ENCODE measurements at regions not wholly inside any gene's neighbourhood (a gene's known extent, or its start where the extent isn't known, plus 50 kb on each side); places are given as distances from the start of the nearest gene placed in this dataset.
"Not testable (repeated sequence)": the region's sequence is repeated elsewhere in the genome, so short reads cannot be mapped to it uniquely, and the experiment has no call there.

DNA sequence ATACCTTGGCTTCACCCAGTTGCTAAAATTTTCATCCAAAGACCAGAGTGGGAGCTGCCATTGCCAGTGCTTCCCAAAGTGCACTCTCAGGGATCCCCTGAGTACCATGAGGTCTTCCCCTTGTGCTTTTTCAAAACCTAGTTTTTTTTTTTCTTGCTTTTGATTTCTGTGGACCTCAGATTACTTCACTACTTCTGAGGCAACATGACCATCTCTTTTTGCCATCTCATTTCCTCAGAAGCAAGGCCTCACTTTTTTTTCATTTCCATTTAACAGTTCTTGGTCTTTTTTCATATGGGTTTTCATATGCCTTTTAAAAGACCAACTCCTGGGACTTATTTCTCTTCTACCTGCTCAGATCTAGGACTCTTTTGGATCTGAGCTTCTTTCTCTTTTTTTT is 64.1 kb upstream of the MMS22L start:
- Mint-ChIP-seq H3K4me3 (no peak overlapping the region), H3K27ac (no peak overlapping the region), H3K9me3 (no peaks in the 10 kb centered on the region), H3K4me1 (no peaks in the 10 kb centered on the region), H3K27me3 (ENCODE audit: insufficient read depth) (no peaks in the 10 kb centered on the region), H3K36me3 (ENCODE audit: low read depth) (no peaks in the 10 kb centered on the region)
- Histone ChIP-seq H3K4me3 (ENCODE audit: low read length) (no peak overlapping the region), H3K36me3 (ENCODE audit: control insufficient read depth, insufficient read depth, low read length) (no peaks in the 10 kb centered on the region), H3K9me3 (ENCODE audit: control insufficient read depth, low read length) (no peaks in the 10 kb centered on the region), H3K4me1 (ENCODE audit: control insufficient read depth, insufficient read depth, low read length) (no peaks in the 10 kb centered on the region), H3K27me3 (ENCODE audit: control insufficient read depth, insufficient read depth, low read length, poor library complexity, severe bottlenecking) (no peaks in the 10 kb centered on the region), H3K27ac (ENCODE audit: low read depth, low read length) (no peak overlapping the region), H3K9ac (ENCODE audit: extremely low read depth, low read length, poor library complexity, severe bottlenecking) (no peak overlapping the region)
- DNase-seq: no peak
- no peak for TF ChIP-seq CTCF (conservative IDR thresholded peaks at IDR 0.05)

DNA sequence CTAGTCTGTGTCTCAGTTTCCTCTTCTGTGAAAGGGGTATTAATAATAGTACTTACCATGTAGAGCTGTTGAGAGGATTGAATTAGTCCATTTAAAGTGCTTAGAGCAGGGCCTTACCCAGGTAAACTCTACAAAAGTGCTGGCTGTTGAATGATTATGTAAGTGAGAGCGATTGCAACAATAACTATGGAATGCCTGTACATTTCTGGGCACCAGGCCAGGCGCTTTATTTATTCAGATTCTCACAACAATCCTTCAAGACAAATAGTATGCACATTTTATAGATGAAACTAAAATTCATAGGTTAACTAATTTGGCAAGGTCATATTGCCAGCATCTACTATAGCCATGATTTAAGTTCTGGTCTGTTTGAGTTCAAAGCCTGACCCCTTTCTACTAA is 78.3 kb upstream of the MMS22L start:
- Histone ChIP-seq H3K36me3 (ENCODE audit: control insufficient read depth, insufficient read depth, low read length) (no peaks in the 10 kb centered on the region), H3K4me3 (ENCODE audit: low read length) (no peak overlapping the region), H3K9me3 (ENCODE audit: control insufficient read depth, low read length) (no peaks in the 10 kb centered on the region), H3K4me1 (ENCODE audit: control insufficient read depth, insufficient read depth, low read length) (no peaks in the 10 kb centered on the region), H3K27me3 (ENCODE audit: control insufficient read depth, insufficient read depth, low read length, poor library complexity, severe bottlenecking) (no peaks in the 10 kb centered on the region), H3K9ac (ENCODE audit: extremely low read depth, low read length, poor library complexity, severe bottlenecking) (no peak overlapping the region), H3K27ac (ENCODE audit: low read depth, low read length) (no peak overlapping the region)
- H3K27me3 Mint-ChIP-seq (ENCODE audit: insufficient read depth): no peaks in the 10 kb centered on the region
- no peak overlapping the region for H3K4me3 Mint-ChIP-seq
- no peaks in the 10 kb centered on the region for H3K9me3 Mint-ChIP-seq
- H3K36me3 Mint-ChIP-seq (ENCODE audit: low read depth): no peaks in the 10 kb centered on the region
- no peak for TF ChIP-seq CTCF (conservative IDR thresholded peaks at IDR 0.05)
- no peak overlapping the region for H3K27ac Mint-ChIP-seq
- H3K4me1 Mint-ChIP-seq: no peaks in the 10 kb centered on the region
- DNase-seq: no peak
- WGBS, 2 experiments (ENCODE audit: insufficient coverage in 1 of 2, insufficient read length in 1 of 2): 82 to 91% methylated on average over 2 of the region's 2 CpGs

GRCh38 chr6:97364327-97364726 is 81.3 kb upstream of the MMS22L start:
- H3K9me3 Mint-ChIP-seq: no peaks in the 10 kb centered on the region
- TF ChIP-seq CTCF (conservative IDR thresholded peaks at IDR 0.05): no peak
- H3K27me3 Mint-ChIP-seq (ENCODE audit: insufficient read depth): no peaks in the 10 kb centered on the region

DNA sequence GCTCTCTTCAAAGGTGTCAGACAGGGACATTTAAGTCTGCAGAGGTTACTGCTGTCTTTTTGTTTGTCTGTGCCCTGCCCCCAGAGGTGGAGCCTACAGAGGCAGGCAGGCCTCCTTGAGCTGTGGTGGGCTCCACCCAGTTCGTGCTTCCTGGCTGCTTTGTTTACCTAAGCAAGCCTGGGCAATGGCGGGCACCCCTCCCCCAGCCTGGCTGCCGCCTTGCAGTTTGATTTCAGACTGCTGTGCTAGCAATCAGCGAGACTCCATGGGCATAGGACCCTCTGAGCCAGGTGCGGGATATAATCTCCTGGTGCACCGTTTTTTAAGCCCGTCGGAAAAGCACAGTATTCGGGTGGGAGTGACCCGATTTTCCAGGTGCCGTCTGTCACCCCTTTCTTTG is 99.1 kb upstream of the MMS22L start:
- peaks cover 17% of the 10 kb centered on the region for H3K9me3 Mint-ChIP-seq
- H3K36me3 Mint-ChIP-seq (ENCODE audit: low read depth); H3K9ac ChIP-seq (ENCODE audit: extremely low read depth, low read length, poor library complexity, severe bottlenecking); H3K27ac Mint-ChIP-seq; H3K4me3 ChIP-seq (ENCODE audit: low read length); DNase-seq; H3K9me3 ChIP-seq (ENCODE audit: control insufficient read depth, low read length); H3K27me3 ChIP-seq (ENCODE audit: control insufficient read depth, insufficient read depth, low read length, poor library complexity, severe bottlenecking); H3K27me3 Mint-ChIP-seq (ENCODE audit: insufficient read depth); H3K27ac ChIP-seq (ENCODE audit: low read depth, low read length); H3K4me3 Mint-ChIP-seq; H3K4me1 Mint-ChIP-seq; H3K36me3 ChIP-seq (ENCODE audit: control insufficient read depth, insufficient read depth, low read length); H3K4me1 ChIP-seq (ENCODE audit: control insufficient read depth, insufficient read depth, low read length): not testable (repeated sequence)
- WGBS, 2 experiments (ENCODE audit: insufficient coverage in 1 of 2, insufficient read length in 1 of 2): 85% methylated on average over 6 of the region's 11 CpGs; no CpG with 5 or more reads in 1 of the 2 experiments

More at GRCh38 chr6:97364327-97364726, 81.3 kb upstream of the MMS22L start:
- H3K4me1 ChIP-seq (ENCODE audit: control insufficient read depth, insufficient read depth, low read length): no peaks in the 10 kb centered on the region
- H3K27ac ChIP-seq (ENCODE audit: low read depth, low read length): no peak overlapping the region
- H3K4me3 ChIP-seq (ENCODE audit: low read length): no peak overlapping the region
- H3K36me3 Mint-ChIP-seq (ENCODE audit: low read depth): no peaks in the 10 kb centered on the region
- no peaks in the 10 kb centered on the region for H3K36me3 ChIP-seq (ENCODE audit: control insufficient read depth, insufficient read depth, low read length)
- WGBS, 2 experiments (ENCODE audit: insufficient coverage in 1 of 2, insufficient read length in 1 of 2): 82% methylated on average over 1 of the region's 1 CpG; no CpG with 5 or more reads in 1 of the 2 experiments
- H3K4me3 Mint-ChIP-seq: no peak overlapping the region
- no peak for DNase-seq
- no peak overlapping the region for H3K27ac Mint-ChIP-seq
- H3K27me3 ChIP-seq (ENCODE audit: control insufficient read depth, insufficient read depth, low read length, poor library complexity, severe bottlenecking): no peaks in the 10 kb centered on the region
- H3K9ac ChIP-seq (ENCODE audit: extremely low read depth, low read length, poor library complexity, severe bottlenecking): no peak overlapping the region
- no peaks in the 10 kb centered on the region for H3K4me1 Mint-ChIP-seq
- H3K9me3 ChIP-seq (ENCODE audit: control insufficient read depth, low read length): no peaks in the 10 kb centered on the region
